K562 (cell line): ENCODE measurements at regions not wholly inside any gene's neighbourhood (a gene's known extent, or its start where the extent isn't known, plus 50 kb on each side); places are given as distances from the start of the nearest gene placed in this dataset.

Experiments
- ATAC-seq: fragments of 200-7000 bp; cut with Tn5 transposase; 3 replicates; pipeline ENCODE4 v1.9.1; 2020; ENCODE audit warnings: moderate library complexity
- BruUV-seq: library from RNA; stranded (reverse); fragments of 400-500 nt; replicated peaks from 2 replicates; lab custom pipeline; 2021; lab: Mats Ljungman, UMichigan
- CTCF ChIA-PET: fragments of 300-600 bp; formaldehyde crosslinking; extraction: SDS; loops from one replicate; lab custom pipeline; 2021; ENCODE audit warnings: low intra/inter-chr PET ratio; lab: Yijun Ruan, JAX
- POLR2A ChIA-PET: fragments of 300-600, 350-650 bp; sonication (Branson Sonifier 250); formaldehyde crosslinking; extraction: SDS; loops from one replicate; lab custom pipeline; 2021; ENCODE audit warnings: antibody characterized with exemption, inconsistent platforms; lab: Yijun Ruan, JAX
- DNase-seq, 4 experiments: peaks; one replicate each; pipeline versions ENCODE4 v3.0.0 to v3.0.0-alpha.2; 2011 to 2018; ENCODE audit warnings: low spot score in 3 of 4, mixed read lengths in 3 of 4; ENCODE audit errors: extremely low read depth in 1 of 4
- FAIRE-seq: peaks from 2 replicates; lab custom pipeline; 2011; peaks lifted over from hg19 to GRCh38; lab: Jason Lieb, UNC
- H2AFZ ChIP-seq: 2 replicates; pipeline ENCODE4 v1.6.0; 2011; ENCODE audit warnings: low read depth, low read length, control low read depth, inconsistent platforms
- H3K27ac ChIP-seq: fragments of 200-600 bp; 3 replicates; pipeline ENCODE4 v1.8.0; 2011; ENCODE audit warnings: low read depth, mild to moderate bottlenecking, control low read depth, inconsistent platforms, low read length, moderate library complexity, mixed read lengths; ENCODE audit errors: extremely low read depth
- H3K27me3 ChIP-seq, 2 experiments: fragments of 300-600 bp in 1 of 2; 2 replicates in 1 of 2; 3 replicates in 1 of 2; pipeline versions ENCODE4 v1.6.0 to v1.8.0; 2011; ENCODE audit warnings: inconsistent platforms in 2 of 2, low read length in 2 of 2, mild to moderate bottlenecking in 1 of 2, mixed read lengths in 1 of 2, moderate library complexity in 1 of 2; ENCODE audit not compliant: control insufficient read depth in 2 of 2, insufficient read depth in 2 of 2
- H3K36me3 ChIP-seq: fragments of 300-600 bp; 3 replicates; pipeline ENCODE4 v1.8.0; 2011; ENCODE audit warnings: mild to moderate bottlenecking, low read length, inconsistent platforms; ENCODE audit not compliant: control insufficient read depth, insufficient read depth
- H3K4me1 ChIP-seq, 2 experiments: fragments of 200-600 bp in 1 of 2; replicated peaks in 1 of 2; 2 replicates in 1 of 2; 3 replicates in 1 of 2; pipeline versions ENCODE4 v1.5.1 to v1.8.0; 2011; ENCODE audit warnings: inconsistent platforms in 2 of 2, low read length in 2 of 2, mild to moderate bottlenecking in 1 of 2, mixed read lengths in 1 of 2, moderate library complexity in 1 of 2; ENCODE audit not compliant: control insufficient read depth in 2 of 2, insufficient read depth in 2 of 2
- H3K4me2 ChIP-seq: 2 replicates; pipeline ENCODE4 v1.6.1; 2011; ENCODE audit warnings: low read length, control low read depth, inconsistent platforms, mixed read lengths; ENCODE audit not compliant: insufficient read depth
- H3K4me3 ChIP-seq: fragments of 200-600 bp; sonication (generic), shearing (Covaris generic); 2 replicates; pipeline ENCODE4 v1.5.1; 2016; ENCODE audit warnings: control low read depth, inconsistent platforms
- H3K79me2 ChIP-seq: fragments of 200-600 bp; 3 replicates; pipeline ENCODE4 v1.8.0; 2011; ENCODE audit warnings: low read length, inconsistent platforms; ENCODE audit not compliant: control insufficient read depth, insufficient read depth
- H3K9ac ChIP-seq, 2 experiments: 2 replicates each; pipeline versions ENCODE4 v1.6.0 to v1.6.1; 2011; ENCODE audit warnings: low read depth in 2 of 2, low read length in 2 of 2, control low read depth in 1 of 2, inconsistent platforms in 1 of 2, mild to moderate bottlenecking in 1 of 2, mixed read lengths in 1 of 2; ENCODE audit not compliant: insufficient read depth in 1 of 2
- H3K9me1 ChIP-seq: one replicate; pipeline ENCODE4 v1.6.0; 2011; ENCODE audit warnings: inconsistent platforms, mild to moderate bottlenecking, low read length, moderate library complexity; ENCODE audit not compliant: control insufficient read depth, insufficient read depth
- H3K9me3 ChIP-seq: replicated peaks from 2 replicates; pipeline ENCODE4 v1.5.1; 2011; ENCODE audit warnings: low read depth, low read length, inconsistent platforms; ENCODE audit not compliant: control insufficient read depth, insufficient read depth
- H4K20me1 ChIP-seq: replicated peaks from 2 replicates; pipeline ENCODE4 v1.6.1; 2011; ENCODE audit warnings: low read length, inconsistent platforms, mixed read lengths; ENCODE audit not compliant: control insufficient read depth, insufficient read depth
- BCOR ChIP-seq: fragments of 450-650 bp; IDR thresholded peaks from 2 replicates; pipeline ENCODE4 v1.6.1; 2016
- HDAC2 ChIP-seq: fragments of 450-650 bp; IDR thresholded peaks from 2 replicates; pipeline ENCODE4 v1.6.1; 2016; ENCODE audit warnings: mild to moderate bottlenecking
- KDM1A ChIP-seq, 2 experiments: fragments of 450-650 bp; IDR thresholded peaks; 2 replicates each; pipeline ENCODE4 v1.6.1; 2016; ENCODE audit warnings: mild to moderate bottlenecking in 2 of 2
- MBD1 ChIP-seq: fragments of 250-450 bp; sonication (Bioruptor Pico); IDR thresholded peaks from 2 replicates; pipeline ENCODE4 v1.8.0; 2022; ENCODE audit warnings: inconsistent platforms
- MTA3 ChIP-seq: fragments of 450-650 bp; formaldehyde crosslinking; IDR thresholded peaks from 2 replicates; pipeline ENCODE4 v1.6.1; 2017; ENCODE audit warnings: mild to moderate bottlenecking, borderline replicate concordance
- NBN ChIP-seq: fragments of 450-650 bp; IDR thresholded peaks from 2 replicates; pipeline ENCODE4 v1.6.1; 2016; ENCODE audit warnings: low read depth, mild to moderate bottlenecking
- PKNOX1 ChIP-seq: fragments of 450-650 bp; IDR thresholded peaks from 2 replicates; pipeline ENCODE4 v1.6.1; 2016
- RAD51 ChIP-seq: fragments of 450-650 bp; IDR thresholded peaks from 2 replicates; pipeline ENCODE4 v1.7.1; 2016; ENCODE audit warnings: low read depth, mild to moderate bottlenecking, borderline replicate concordance
- RBFOX2 ChIP-seq: fragments of 200-400 bp; formaldehyde crosslinking; IDR thresholded peaks from 2 replicates; pipeline ENCODE4 v1.6.1; 2017; ENCODE audit warnings: low read depth, mild to moderate bottlenecking, low read length, moderate library complexity
- RBM25 ChIP-seq: fragments of 200-400 bp; formaldehyde crosslinking; IDR thresholded peaks from 2 replicates; pipeline ENCODE4 v1.6.1; 2018; ENCODE audit warnings: low read length, low read depth, moderate library complexity; ENCODE audit not compliant: severe bottlenecking
- RFX1 ChIP-seq: fragments of 450-650 bp; IDR thresholded peaks from 2 replicates; pipeline ENCODE4 v1.6.1; 2016; ENCODE audit warnings: mild to moderate bottlenecking, moderate library complexity
- USF1 ChIP-seq: sonication (generic); formaldehyde crosslinking; IDR thresholded peaks from 2 replicates; pipeline ENCODE4 v1.9.0; 2022; ENCODE audit warnings: mild to moderate bottlenecking, missing genetic modification reagents
- USF2 ChIP-seq: sonication (generic); formaldehyde crosslinking; IDR thresholded peaks from 2 replicates; pipeline ENCODE4 v1.5.0; 2020; ENCODE audit warnings: missing genetic modification reagents
- ZFP36 ChIP-seq: fragments of 150-350 bp; IDR thresholded peaks from 2 replicates; pipeline ENCODE4 v1.6.1; 2018; ENCODE audit warnings: low read length, low read depth; ENCODE audit not compliant: partially characterized antibody
- ZNF263 ChIP-seq: sonication (generic); formaldehyde crosslinking; IDR thresholded peaks from 2 replicates; pipeline ENCODE4 v1.8.0; 2022; ENCODE audit warnings: mild to moderate bottlenecking, missing genetic modification reagents, borderline replicate concordance
- ZNF311 ChIP-seq: fragments of 250-450 bp; sonication (Bioruptor Pico); IDR thresholded peaks from 2 replicates; pipeline ENCODE4 v1.4.0; 2020; ENCODE audit warnings: mild to moderate bottlenecking, moderate library complexity
- ZNF79 ChIP-seq: fragments of 250-450 bp; sonication (Bioruptor Pico); IDR thresholded peaks from 2 replicates; pipeline ENCODE4 v1.4.0; 2020; ENCODE audit warnings: low read depth, mild to moderate bottlenecking, moderate library complexity
- ZSCAN29 ChIP-seq: fragments of 450-650 bp; IDR thresholded peaks from 2 replicates; pipeline ENCODE4 v1.6.1; 2017
- WGBS: fragments of 100-300 bp; shearing (Covaris generic); methylation state at CpG from one replicate; pipeline ENCODE4 v1.1.6; 2016; ENCODE audit warnings: low coverage, mixed read lengths; ENCODE audit not compliant: insufficient coverage; ENCODE audit errors: missing lambda C conversion rate; 5-methylcytosine and 5-hydroxymethylcytosine counted together
- in situ Hi-C: fragments of 300-500 bp; cut with MboI; formaldehyde crosslinking; loops from 4 replicates; pipeline ENCODE4 v1.15.0; 2018; ENCODE audit warnings: inconsistent platforms, mixed read lengths
- intact Hi-C: fragments of 100-400 bp; cut with micrococcal nuclease; formaldehyde crosslinking; loops from 2 replicates; pipeline ENCODE4 v1.14.2; 2022

- no TSS peak for BruUV-seq
- DNase-seq = no peak
Observed at GRCh38 chr16:16966439-16966838, 504.3 kb downstream of the XYLT1 start.

GRCh38 chr16:16971042-16971441 is 499.7 kb downstream of the XYLT1 start:
- ChIA-PET POLR2A (no interaction called here), CTCF (no interaction called here)
- H3K9me1 ChIP-seq = no peaks in the 10 kb centered on the region
- DNase-seq = peak in 3 of 4 experiments; percentile 22 to 48 (median 33)
- H3K79me2 ChIP-seq = no peaks in the 10 kb centered on the region
- 0% methylated on average over 1 of the region's 1 CpG for WGBS
- H3K36me3 ChIP-seq = no peaks in the 10 kb centered on the region
- FAIRE-seq = peak; percentile 68
- TF ChIP-seq MTA3 (no peak), ZNF79 (CRISPR knock-in tag) (no peak), NBN (no peak), RFX1 (peak; percentile 46), MBD1 (CRISPR knock-in tag) (no peak), USF2 (peak; percentile 78), USF1 (peak; percentile 69), RAD51 (peak; percentile 44; the same call in 1 of the 2 replicates), PKNOX1 (peak; percentile 50)
- no peak overlapping the region for H2AFZ ChIP-seq
- no peaks in the 10 kb centered on the region for H4K20me1 ChIP-seq
- no peak overlapping the region for H3K4me2 ChIP-seq
- no peaks in the 10 kb centered on the region for H3K4me1 ChIP-seq
- H3K9ac ChIP-seq = no peak overlapping the region
- 0 out of 3 replicates have a peak, but pooled peaks have one; percentile 42 for ATAC-seq
- H3K27ac ChIP-seq = no peak overlapping the region
- intact Hi-C loops = no loop called here
- no peak overlapping the region for H3K4me3 ChIP-seq
- peaks cover 10 to 15% of the 10 kb centered on the region in 2 experiments; a peak in 4 of 5 replicates for H3K27me3 ChIP-seq
- no peaks in the 10 kb centered on the region for H3K9me3 ChIP-seq
- no TSS peak for BruUV-seq
- in situ Hi-C loops = no loop called here

More at GRCh38 chr16:16966439-16966838, 504.3 kb downstream of the XYLT1 start:
- no peaks in the 10 kb centered on the region for H3K4me1 ChIP-seq
- FAIRE-seq (no peak), ATAC-seq (no peak)
- ChIA-PET CTCF (no interaction called here), POLR2A (no interaction called here)
- 0% methylated on average over 2 of the region's 2 CpGs for WGBS
- H3K27ac ChIP-seq = no peak overlapping the region
- intact Hi-C loops (no loop called here), in situ Hi-C loops (no loop called here)
- no peaks in the 10 kb centered on the region for H3K79me2 ChIP-seq
- no peak overlapping the region for H3K9ac ChIP-seq
- peaks cover 6 to 27% of the 10 kb centered on the region in 2 experiments; a peak in 4 of 5 replicates for H3K27me3 ChIP-seq
- H3K4me3 ChIP-seq = no peak overlapping the region
- H4K20me1 ChIP-seq = no peaks in the 10 kb centered on the region
- H3K36me3 ChIP-seq = no peaks in the 10 kb centered on the region
- no peak overlapping the region for H2AFZ ChIP-seq
- TF ChIP-seq RBFOX2 = no peak
- peak; percentile 83; the same call in 1 of the 2 replicates for TF ChIP-seq BCOR
- TF ChIP-seq HDAC2 = 0 out of 2 replicates have a peak, but pooled peaks have one; percentile 32
- TF ChIP-seq RBM25 = peak; percentile 94
- TF ChIP-seq KDM1A (IDR thresholded peaks at IDR 0.05) = peak in 1 of 2 experiments; percentile 43; a peak in 1 of 4 replicates
- TF ChIP-seq ZNF263 (CRISPR knock-in tag) = no peak
- peak; percentile 76 for TF ChIP-seq ZFP36
- no peak for TF ChIP-seq ZNF311 (CRISPR knock-in tag)
- no peak for TF ChIP-seq ZSCAN29
- H3K9me3 ChIP-seq = no peaks in the 10 kb centered on the region
- no peaks in the 10 kb centered on the region for H3K9me1 ChIP-seq
- H3K4me2 ChIP-seq = no peak overlapping the region
